ENCODE measurements at regions not wholly inside any gene's neighbourhood (a gene's known extent, or its start where the extent isn't known, plus 50 kb on each side); places are given as distances from the start of the nearest gene placed in this dataset.

- TF ChIP-seq POLR2AphosphoS5 (IDR thresholded peaks at IDR 0.05) = no peak
- no peak for TF ChIP-seq CTCF (IDR thresholded peaks at IDR 0.05 in 8 of 11, conservative IDR thresholded peaks at IDR 0.05 in 3 of 11)
- no peak for TF ChIP-seq POLR2A (IDR thresholded peaks at IDR 0.05)
- DNase-seq = no peak
- Histone ChIP-seq H3K36me3 (no peaks in the 10 kb centered on the region), H3K27me3 (replicated peaks in 1 of 7) (no peaks in the 10 kb centered on the region), H3K27ac (no peak overlapping the region), H3K4me1 (peaks cover 0 to 26% (median 11%) of the 10 kb centered on the region in 6 donors), H3K9me3 (no peaks in the 10 kb centered on the region), H3K4me3 (no peak overlapping the region)
- 67 to 90% (median 81%) methylated on average over 1 of the region's 1 CpG for WGBS, 5 donors
- intact Hi-C loops (cut with DNase I; ENCODE audit: low total_unique reads) = no loop called here
Observed at GRCh38 chr1:94306521-94306920, 69.1 kb upstream of the ARHGAP29 start.

- Histone ChIP-seq H3K36me3 (no peaks in the 10 kb centered on the region), H3K4me3 (no peak overlapping the region), H3K4me1 (peaks cover 0 to 32% (median 14%) of the 10 kb centered on the region in 6 donors), H3K27ac (no peak overlapping the region), H3K27me3 (replicated peaks in 1 of 7) (no peaks in the 10 kb centered on the region), H3K9me3 (no peaks in the 10 kb centered on the region)
- no peak for DNase-seq
- 78 to 95% (median 89%) methylated on average over 1 of the region's 1 CpG for WGBS, 5 donors
- TF ChIP-seq POLR2AphosphoS5 (IDR thresholded peaks at IDR 0.05) (no peak), CTCF (IDR thresholded peaks at IDR 0.05 in 8 of 11, conservative IDR thresholded peaks at IDR 0.05 in 3 of 11) (no peak), POLR2A (IDR thresholded peaks at IDR 0.05) (no peak)
- intact Hi-C loops (cut with DNase I; ENCODE audit: low total_unique reads) = no loop called here
Observed at GRCh38 chr1:94305704-94306103, 68.3 kb upstream of the ARHGAP29 start.

- no peaks in the 10 kb centered on the region for H3K36me3 ChIP-seq
- WGBS, 5 donors = 90 to 98% (median 91%) methylated on average over 1 of the region's 1 CpG
- H3K27me3 ChIP-seq (replicated peaks in 1 of 7) = no peaks in the 10 kb centered on the region
- no peaks in the 10 kb centered on the region for H3K9me3 ChIP-seq
- no peak overlapping the region for H3K4me3 ChIP-seq
- no peak overlapping the region for H3K27ac ChIP-seq
- TF ChIP-seq POLR2A (IDR thresholded peaks at IDR 0.05) (no peak), POLR2AphosphoS5 (IDR thresholded peaks at IDR 0.05) (no peak), CTCF (IDR thresholded peaks at IDR 0.05 in 8 of 11, conservative IDR thresholded peaks at IDR 0.05 in 3 of 11) (no peak)
- intact Hi-C loops (cut with DNase I; ENCODE audit: low total_unique reads) = no loop called here
- peaks cover 0 to 43% (median 19%) of the 10 kb centered on the region in 6 donors for H3K4me1 ChIP-seq
- no peak for DNase-seq
Observed at GRCh38 chr1:94304553-94304952, 67.2 kb upstream of the ARHGAP29 start.

DNA sequence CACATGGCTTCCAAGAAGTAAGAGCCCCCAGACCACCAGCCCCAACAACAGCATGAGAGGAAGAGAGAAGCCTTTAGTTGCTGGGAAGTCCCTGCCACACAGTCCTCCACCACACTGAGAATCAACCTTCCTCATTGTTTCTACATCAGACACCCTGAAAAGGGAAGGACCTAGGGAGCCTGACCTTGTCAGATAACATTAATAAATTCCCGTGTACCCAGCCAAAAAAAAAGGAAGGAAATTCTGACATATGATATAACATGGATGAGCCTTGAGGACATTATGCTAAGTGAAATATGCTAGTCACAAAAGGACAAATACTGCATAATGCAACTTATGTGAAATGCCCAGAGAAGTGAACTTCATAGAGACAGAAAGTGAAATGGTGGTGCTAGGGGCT, 65.6 kb upstream of the ARHGAP29 start:
- WGBS, 5 donors = 3 to 18% (median 10%) methylated on average over 1 of the region's 1 CpG
- intact Hi-C loops (cut with DNase I; ENCODE audit: low total_unique reads) = no loop called here
- no peaks in the 10 kb centered on the region for H3K36me3 ChIP-seq
- no peaks in the 10 kb centered on the region for H3K27me3 ChIP-seq (replicated peaks in 1 of 7)
- TF ChIP-seq POLR2A (IDR thresholded peaks at IDR 0.05) (no peak), CTCF (IDR thresholded peaks at IDR 0.05 in 8 of 11, conservative IDR thresholded peaks at IDR 0.05 in 3 of 11) (no peak), POLR2AphosphoS5 (IDR thresholded peaks at IDR 0.05) (no peak)
- H3K4me1 ChIP-seq = peaks cover 0 to 59% (median 30%) of the 10 kb centered on the region in 6 donors
- peak overlapping the region in 7 of 8 donors; percentile 75 to 90 (median 79) for H3K27ac ChIP-seq
- no peak overlapping the region for H3K4me3 ChIP-seq
- no peaks in the 10 kb centered on the region for H3K9me3 ChIP-seq
- no peak for DNase-seq
